ENCODE measurements at regions not wholly inside any gene's neighbourhood (a gene's known extent, or its start where the extent isn't known, plus 50 kb on each side); places are given as distances from the start of the nearest gene placed in this dataset.

DNA sequence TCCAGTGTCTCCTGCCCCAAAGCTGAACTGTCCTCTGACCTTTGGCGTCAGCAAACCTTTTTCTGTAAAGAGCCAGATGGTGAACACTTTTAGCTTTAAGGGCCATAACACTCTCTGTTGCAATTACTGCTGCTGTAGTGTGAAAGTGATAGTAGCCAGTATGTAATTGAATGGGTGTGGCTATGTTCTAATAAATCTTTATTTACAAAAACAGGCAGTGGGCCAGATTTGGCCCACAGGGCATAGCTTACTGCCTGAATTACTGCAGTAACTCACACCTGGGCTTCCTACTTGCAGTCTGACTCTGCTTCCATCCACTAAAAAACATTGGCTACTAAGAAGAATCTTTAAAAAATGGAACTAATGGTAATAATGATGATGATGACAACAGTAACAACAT, 68.0 kb upstream of the SLC6A11 start:
- FAIRE-seq, result no peak
- Histone ChIP-seq H3K9me3 (ENCODE audit: low read length) (no peaks in the 10 kb centered on the region), H3K27ac (ENCODE audit: extremely low read length, insufficient read depth, low read length) (no peak overlapping the region), H4K20me1 (ENCODE audit: insufficient read depth, low read length) (no peaks in the 10 kb centered on the region), H3K4me2 (ENCODE audit: low read depth, low read length) (no peak overlapping the region), H3K4me3 (replicated peaks in 1 of 3; ENCODE audit: insufficient read depth in 1 of 3, low read depth in 2 of 3, low read length in 3 of 3) (no peak overlapping the region), H2AFZ (ENCODE audit: low read length) (no peak overlapping the region), H3K36me3 (replicated peaks in 1 of 2; ENCODE audit: control insufficient read depth in 1 of 2, insufficient read depth in 2 of 2, low read length in 2 of 2) (no peaks in the 10 kb centered on the region), H3K9ac (ENCODE audit: insufficient read depth, low read depth, low read length) (no peak overlapping the region), H3K27me3 (ENCODE audit: control insufficient read depth in 1 of 2, insufficient read depth in 2 of 2, low read length in 2 of 2) (0 out of 5 replicates have a peak, but pooled peaks cover 0 to 3% of the 10 kb centered on the region in 2 experiments), H3K4me1 (ENCODE audit: insufficient read depth, low read length) (no peaks in the 10 kb centered on the region), H3K79me2 (ENCODE audit: insufficient read depth, low read length) (no peaks in the 10 kb centered on the region)
- WGBS (ENCODE audit: low lambda C conversion rate), result 60% methylated on average over 1 of the region's 1 CpG
- CTCF ChIA-PET (ENCODE audit: low intra/inter-chr PET ratio, low total read pairs), result no interaction called here
- no peak for DNase-seq (ENCODE audit: low spot score)
- BruUV-seq (replicated peaks), result no TSS peak
- POLR2A ChIA-PET, result no interaction called here
- in situ Hi-C loops (cut with HindIII; ENCODE audit: extremely low pct_ligation_motif_present, low pct_unique_long_range_greater_than_20kb) (no loop called here), intact Hi-C loops (cut with micrococcal nuclease; ENCODE audit: unreplicated experiment) (no loop called here)
- no peak for ATAC-seq
- TF ChIP-seq CEBPG (CRISPR knock-in tag; IDR thresholded peaks at IDR 0.05), result no peak
- TF ChIP-seq, protein P1, sequence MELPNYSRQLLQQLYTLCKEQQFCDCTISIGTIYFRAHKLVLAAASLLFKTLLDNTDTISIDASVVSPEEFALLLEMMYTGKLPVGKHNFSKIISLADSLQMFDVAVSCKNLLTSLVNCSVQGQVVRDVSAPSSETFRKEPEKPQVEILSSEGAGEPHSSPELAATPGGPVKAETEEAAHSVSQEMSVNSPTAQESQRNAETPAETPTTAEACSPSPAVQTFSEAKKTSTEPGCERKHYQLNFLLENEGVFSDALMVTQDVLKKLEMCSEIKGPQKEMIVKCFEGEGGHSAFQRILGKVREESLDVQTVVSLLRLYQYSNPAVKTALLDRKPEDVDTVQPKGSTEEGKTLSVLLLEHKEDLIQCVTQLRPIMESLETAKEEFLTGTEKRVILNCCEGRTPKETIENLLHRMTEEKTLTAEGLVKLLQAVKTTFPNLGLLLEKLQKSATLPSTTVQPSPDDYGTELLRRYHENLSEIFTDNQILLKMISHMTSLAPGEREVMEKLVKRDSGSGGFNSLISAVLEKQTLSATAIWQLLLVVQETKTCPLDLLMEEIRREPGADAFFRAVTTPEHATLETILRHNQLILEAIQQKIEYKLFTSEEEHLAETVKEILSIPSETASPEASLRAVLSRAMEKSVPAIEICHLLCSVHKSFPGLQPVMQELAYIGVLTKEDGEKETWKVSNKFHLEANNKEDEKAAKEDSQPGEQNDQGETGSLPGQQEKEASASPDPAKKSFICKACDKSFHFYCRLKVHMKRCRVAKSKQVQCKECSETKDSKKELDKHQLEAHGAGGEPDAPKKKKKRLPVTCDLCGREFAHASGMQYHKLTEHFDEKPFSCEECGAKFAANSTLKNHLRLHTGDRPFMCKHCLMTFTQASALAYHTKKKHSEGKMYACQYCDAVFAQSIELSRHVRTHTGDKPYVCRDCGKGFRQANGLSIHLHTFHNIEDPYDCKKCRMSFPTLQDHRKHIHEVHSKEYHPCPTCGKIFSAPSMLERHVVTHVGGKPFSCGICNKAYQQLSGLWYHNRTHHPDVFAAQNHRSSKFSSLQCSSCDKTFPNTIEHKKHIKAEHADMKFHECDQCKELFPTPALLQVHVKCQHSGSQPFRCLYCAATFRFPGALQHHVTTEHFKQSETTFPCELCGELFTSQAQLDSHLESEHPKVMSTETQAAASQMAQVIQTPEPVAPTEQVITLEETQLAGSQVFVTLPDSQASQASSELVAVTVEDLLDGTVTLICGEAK (IDR thresholded peaks at IDR 0.05), result no peak
- TF ChIP-seq, protein P1 (CRISPR knock-in tag; IDR thresholded peaks at IDR 0.05), result peak; percentile 35; the same call in 1 of the 2 replicates

All from HepG2 (cell line).